ENCODE measurements at regions not wholly inside any gene's neighbourhood (a gene's known extent, or its start where the extent isn't known, plus 50 kb on each side); places are given as distances from the start of the nearest gene placed in this dataset.

GRCh38 chr7:156195276-156195675, 383.0 kb upstream of the SHH start:
- TF ChIP-seq, protein P1, sequence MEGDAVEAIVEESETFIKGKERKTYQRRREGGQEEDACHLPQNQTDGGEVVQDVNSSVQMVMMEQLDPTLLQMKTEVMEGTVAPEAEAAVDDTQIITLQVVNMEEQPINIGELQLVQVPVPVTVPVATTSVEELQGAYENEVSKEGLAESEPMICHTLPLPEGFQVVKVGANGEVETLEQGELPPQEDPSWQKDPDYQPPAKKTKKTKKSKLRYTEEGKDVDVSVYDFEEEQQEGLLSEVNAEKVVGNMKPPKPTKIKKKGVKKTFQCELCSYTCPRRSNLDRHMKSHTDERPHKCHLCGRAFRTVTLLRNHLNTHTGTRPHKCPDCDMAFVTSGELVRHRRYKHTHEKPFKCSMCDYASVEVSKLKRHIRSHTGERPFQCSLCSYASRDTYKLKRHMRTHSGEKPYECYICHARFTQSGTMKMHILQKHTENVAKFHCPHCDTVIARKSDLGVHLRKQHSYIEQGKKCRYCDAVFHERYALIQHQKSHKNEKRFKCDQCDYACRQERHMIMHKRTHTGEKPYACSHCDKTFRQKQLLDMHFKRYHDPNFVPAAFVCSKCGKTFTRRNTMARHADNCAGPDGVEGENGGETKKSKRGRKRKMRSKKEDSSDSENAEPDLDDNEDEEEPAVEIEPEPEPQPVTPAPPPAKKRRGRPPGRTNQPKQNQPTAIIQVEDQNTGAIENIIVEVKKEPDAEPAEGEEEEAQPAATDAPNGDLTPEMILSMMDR (IDR thresholded peaks at IDR 0.05 in 4 of 5, conservative IDR thresholded peaks at IDR 0.05 in 1 of 5), result no peak
- no peak for TF ChIP-seq POLR2A (IDR thresholded peaks at IDR 0.05)

Data from gastrocnemius medialis (tissue), 4 donors.